Peyer's patch (tissue), 4 donors: ENCODE measurements at regions not wholly inside any gene's neighbourhood (a gene's known extent, or its start where the extent isn't known, plus 50 kb on each side); places are given as distances from the start of the nearest gene placed in this dataset.

Source experiments
- DNase-seq, 3 donors: peaks; one replicate each; pipeline ENCODE4 v3.0.0-alpha.2; 2017 to 2019
- H3K27ac ChIP-seq, 4 donors: fragments of 200-600 bp; sonication (generic); one replicate each; pipeline ENCODE4 v1.5.1; 2016 to 2019
- H3K27me3 ChIP-seq, 2 donors: fragments of 200-600 bp; sonication (generic); one replicate each; pipeline ENCODE4 v1.5.1; 2019
- H3K36me3 ChIP-seq, 3 donors: fragments of 200-600 bp; sonication (generic); one replicate each; pipeline ENCODE4 v1.5.1; 2016 to 2019
- H3K4me1 ChIP-seq, 4 donors: fragments of 200-600 bp; sonication (generic); one replicate each; pipeline ENCODE4 v1.5.1; 2016 to 2019
- H3K4me3 ChIP-seq, 4 donors: fragments of 200-600 bp; sonication (generic); 1 replicate in 3 of 4; 2 replicates in 1 of 4; pipeline ENCODE4 v1.5.1; 2016 to 2019; ENCODE audit warnings: mild to moderate bottlenecking in 1 of 4
- H3K9me3 ChIP-seq, 4 donors: fragments of 200-600 bp; sonication (generic); one replicate each; pipeline ENCODE4 v1.5.1; 2016 to 2019; ENCODE audit warnings: mild to moderate bottlenecking in 1 of 4
- POLR2A ChIP-seq, 2 donors: fragments of 450-650 bp; IDR thresholded peaks; one replicate each; pipeline ENCODE4 v1.5.1; 2017; ENCODE audit warnings: antibody characterized with exemption in 2 of 2, mild to moderate bottlenecking in 2 of 2, moderate library complexity in 2 of 2
- TF ChIP-seq, protein P1 (sequence below), 6 experiments: fragments of 450-650 bp in 4 of 6; fragments of 200-600 bp in 2 of 6; sonication (generic) in 1 of 6; IDR thresholded peaks; one replicate each; pipeline ENCODE4 v1.5.1; 2017 to 2019; ENCODE audit warnings: antibody characterized with exemption in 6 of 6, mild to moderate bottlenecking in 3 of 6, moderate library complexity in 1 of 6

DNA sequence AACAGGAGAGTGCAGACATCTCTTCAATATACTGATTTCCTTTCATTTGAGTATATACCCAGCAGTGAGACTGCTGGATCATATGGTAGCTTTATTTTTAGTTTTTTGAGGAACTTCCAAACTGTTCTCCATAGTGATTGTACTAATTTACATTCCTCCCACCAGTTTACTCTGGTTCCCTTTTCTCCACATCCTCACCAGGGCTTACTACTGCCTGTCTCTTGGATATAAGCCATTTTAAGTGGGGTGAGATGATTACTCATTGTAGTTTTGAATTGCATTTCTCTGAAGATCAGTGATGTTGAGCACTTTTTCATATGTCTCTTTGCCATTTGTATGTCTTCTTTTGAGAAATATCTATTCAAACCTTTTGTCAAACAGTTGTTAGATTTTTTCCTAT lies 64.9 kb upstream of the HMGCLL1 start:
- Histone ChIP-seq H3K4me3 (no peak overlapping the region), H3K9me3 (no peaks in the 10 kb centered on the region), H3K4me1 (no peaks in the 10 kb centered on the region), H3K36me3 (no peaks in the 10 kb centered on the region), H3K27me3 (no peaks in the 10 kb centered on the region), H3K27ac (no peak overlapping the region)
- TF ChIP-seq, protein P1, sequence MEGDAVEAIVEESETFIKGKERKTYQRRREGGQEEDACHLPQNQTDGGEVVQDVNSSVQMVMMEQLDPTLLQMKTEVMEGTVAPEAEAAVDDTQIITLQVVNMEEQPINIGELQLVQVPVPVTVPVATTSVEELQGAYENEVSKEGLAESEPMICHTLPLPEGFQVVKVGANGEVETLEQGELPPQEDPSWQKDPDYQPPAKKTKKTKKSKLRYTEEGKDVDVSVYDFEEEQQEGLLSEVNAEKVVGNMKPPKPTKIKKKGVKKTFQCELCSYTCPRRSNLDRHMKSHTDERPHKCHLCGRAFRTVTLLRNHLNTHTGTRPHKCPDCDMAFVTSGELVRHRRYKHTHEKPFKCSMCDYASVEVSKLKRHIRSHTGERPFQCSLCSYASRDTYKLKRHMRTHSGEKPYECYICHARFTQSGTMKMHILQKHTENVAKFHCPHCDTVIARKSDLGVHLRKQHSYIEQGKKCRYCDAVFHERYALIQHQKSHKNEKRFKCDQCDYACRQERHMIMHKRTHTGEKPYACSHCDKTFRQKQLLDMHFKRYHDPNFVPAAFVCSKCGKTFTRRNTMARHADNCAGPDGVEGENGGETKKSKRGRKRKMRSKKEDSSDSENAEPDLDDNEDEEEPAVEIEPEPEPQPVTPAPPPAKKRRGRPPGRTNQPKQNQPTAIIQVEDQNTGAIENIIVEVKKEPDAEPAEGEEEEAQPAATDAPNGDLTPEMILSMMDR (IDR thresholded peaks at IDR 0.05), result no peak
- TF ChIP-seq POLR2A (IDR thresholded peaks at IDR 0.05), result no peak
- DNase-seq, result no peak

DNA sequence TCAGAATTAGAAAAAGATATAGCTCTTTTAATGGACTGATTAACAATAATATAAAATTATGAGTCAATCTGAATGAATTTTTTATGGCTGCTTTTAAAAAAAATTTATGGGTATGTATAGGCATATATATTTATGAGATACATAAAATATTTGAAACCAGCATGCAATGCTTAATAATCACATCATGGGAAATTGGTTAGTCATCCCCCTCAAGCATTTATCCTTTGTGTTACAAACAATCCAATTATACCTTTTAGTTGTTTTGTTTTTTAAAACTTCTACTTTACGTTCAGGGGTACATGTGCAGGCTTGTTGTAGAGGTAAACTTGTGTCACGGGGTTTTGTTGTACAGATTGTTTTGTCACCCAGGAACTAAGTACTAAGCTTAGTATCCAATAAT lies 63.4 kb upstream of the HMGCLL1 start:
- DNase-seq, result no peak
- H3K4me3 ChIP-seq, result no peak overlapping the region
- H3K4me1 ChIP-seq, result no peaks in the 10 kb centered on the region
- H3K36me3 ChIP-seq, result no peaks in the 10 kb centered on the region
- no peaks in the 10 kb centered on the region for H3K9me3 ChIP-seq
- H3K27me3 ChIP-seq, result no peaks in the 10 kb centered on the region
- no peak overlapping the region for H3K27ac ChIP-seq
- no peak for TF ChIP-seq POLR2A (IDR thresholded peaks at IDR 0.05)
- TF ChIP-seq, protein P1 (IDR thresholded peaks at IDR 0.05), result no peak

DNA sequence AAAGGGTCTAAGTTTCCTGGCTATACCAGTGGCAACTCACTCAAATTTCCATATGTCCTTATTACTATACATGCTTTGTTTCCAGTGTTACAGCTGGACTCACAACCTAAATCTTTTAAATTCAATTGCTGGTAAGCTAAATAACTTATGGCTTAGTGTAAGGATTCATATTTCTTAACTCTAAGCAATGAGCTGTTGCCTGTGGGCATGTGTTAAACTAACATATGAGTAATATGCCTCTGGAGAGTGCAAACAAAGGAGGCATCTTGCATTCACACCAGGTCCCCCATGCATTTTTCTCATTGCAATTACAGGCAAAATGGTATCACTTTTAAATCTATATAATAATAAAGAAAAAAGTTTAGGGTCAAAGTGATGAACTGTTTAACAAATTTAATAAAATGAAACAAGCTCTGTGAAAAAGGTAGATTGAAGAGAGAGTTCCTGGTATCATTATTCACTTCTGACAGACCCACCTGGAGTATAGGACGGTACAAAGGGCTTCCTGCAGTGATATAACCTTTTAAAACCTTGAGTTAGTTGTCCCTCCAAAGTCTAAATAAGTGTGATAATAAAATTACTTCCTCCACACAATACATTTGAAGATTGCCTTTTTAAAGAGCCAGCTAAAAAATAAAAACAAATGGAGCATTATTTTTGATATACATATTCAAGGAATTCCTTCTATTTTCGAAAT lies 57.6 kb upstream of the HMGCLL1 start:
- TF ChIP-seq, protein P1 (IDR thresholded peaks at IDR 0.05), result no peak
- TF ChIP-seq POLR2A (IDR thresholded peaks at IDR 0.05), result no peak
- no peaks in the 10 kb centered on the region for H3K36me3 ChIP-seq
- H3K4me3 ChIP-seq, result no peak overlapping the region
- no peak overlapping the region for H3K27ac ChIP-seq
- H3K27me3 ChIP-seq, result no peaks in the 10 kb centered on the region
- no peaks in the 10 kb centered on the region for H3K9me3 ChIP-seq
- no peaks in the 10 kb centered on the region for H3K4me1 ChIP-seq
- DNase-seq, result no peak

DNA sequence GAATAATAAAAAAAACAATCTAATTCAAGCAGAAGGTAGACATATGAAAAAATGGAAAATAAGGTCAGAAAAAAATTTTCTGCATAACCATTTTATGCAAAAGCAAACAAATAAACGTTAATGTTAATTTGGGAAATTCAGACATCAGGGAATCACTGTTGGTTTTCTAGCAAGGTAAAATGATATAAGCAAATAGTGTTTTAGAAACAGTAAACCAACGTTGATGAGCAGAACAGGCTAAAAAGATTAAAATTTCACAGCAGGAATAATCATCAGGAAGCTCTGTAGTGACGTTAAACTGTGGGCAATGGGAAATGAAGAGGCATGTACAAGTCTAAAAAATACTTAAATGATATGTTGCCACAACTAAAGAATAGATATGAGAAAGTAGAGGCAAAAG lies 54.5 kb upstream of the HMGCLL1 start:
- DNase-seq, result no peak
- no peaks in the 10 kb centered on the region for H3K27me3 ChIP-seq
- no peaks in the 10 kb centered on the region for H3K36me3 ChIP-seq
- H3K27ac ChIP-seq, result no peak overlapping the region
- no peaks in the 10 kb centered on the region for H3K9me3 ChIP-seq
- TF ChIP-seq, protein P1 (IDR thresholded peaks at IDR 0.05), result no peak
- no peak for TF ChIP-seq POLR2A (IDR thresholded peaks at IDR 0.05)
- H3K4me1 ChIP-seq, result no peaks in the 10 kb centered on the region
- no peak overlapping the region for H3K4me3 ChIP-seq

DNA sequence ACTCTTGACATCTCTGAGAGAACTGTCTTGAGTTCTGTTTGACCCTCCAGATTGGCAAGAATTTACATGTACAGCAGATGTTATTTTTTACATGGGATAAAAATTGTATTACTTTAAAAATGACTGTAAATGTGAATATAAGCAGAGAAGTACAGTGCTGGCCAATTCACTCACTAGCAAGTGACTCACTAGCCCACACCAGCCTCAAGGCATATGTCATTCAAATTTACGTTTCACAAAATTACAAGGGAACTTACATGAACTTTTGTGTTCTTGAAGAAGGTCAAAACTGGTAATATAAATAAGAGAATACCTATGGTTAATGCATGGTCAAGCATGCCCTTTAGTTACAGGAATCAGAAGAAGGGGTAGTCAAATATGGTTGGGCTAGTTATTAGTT lies 54.0 kb upstream of the HMGCLL1 start:
- Histone ChIP-seq H3K27me3 (no peaks in the 10 kb centered on the region), H3K9me3 (no peaks in the 10 kb centered on the region), H3K4me3 (no peak overlapping the region), H3K36me3 (no peaks in the 10 kb centered on the region), H3K27ac (no peak overlapping the region), H3K4me1 (no peaks in the 10 kb centered on the region)
- no peak for DNase-seq
- no peak for TF ChIP-seq POLR2A (IDR thresholded peaks at IDR 0.05)
- TF ChIP-seq, protein P1 (IDR thresholded peaks at IDR 0.05), result no peak
